H9 (cell line): ENCODE measurements at regions not wholly inside any gene's neighbourhood (a gene's known extent, or its start where the extent isn't known, plus 50 kb on each side); places are given as distances from the start of the nearest gene placed in this dataset.

Source experiments
- DNase-seq: peaks from one replicate; pipeline ENCODE4 v3.0.0-alpha.2; 2017
- H2AFZ ChIP-seq: one replicate; pipeline ENCODE4 v1.6.1; 2013; ENCODE audit warnings: mild to moderate bottlenecking, low read length, control low read depth, moderate library complexity
- H2AK5ac ChIP-seq: 2 replicates; pipeline ENCODE4 v1.6.1; 2013; ENCODE audit warnings: low read length, control low read depth, mixed read lengths; ENCODE audit not compliant: insufficient read length
- H2BK120ac ChIP-seq: one replicate; pipeline ENCODE4 v1.6.1; 2013; ENCODE audit warnings: low read depth, mild to moderate bottlenecking, low read length, control low read depth, inconsistent platforms; ENCODE audit not compliant: poor library complexity, severe bottlenecking
- H2BK12ac ChIP-seq: 2 replicates; pipeline ENCODE4 v1.6.1; 2013; ENCODE audit warnings: low read length, control low read depth, mixed read lengths, low read depth; ENCODE audit not compliant: insufficient read length
- H2BK15ac ChIP-seq: 2 replicates; pipeline ENCODE4 v1.6.1; 2013; ENCODE audit warnings: low read depth, low read length, control low read depth
- H2BK20ac ChIP-seq: one replicate; pipeline ENCODE4 v1.6.1; 2013; ENCODE audit warnings: low read depth, mild to moderate bottlenecking, low read length, control low read depth, inconsistent platforms; ENCODE audit not compliant: poor library complexity, severe bottlenecking
- H2BK5ac ChIP-seq: 2 replicates; pipeline ENCODE4 v1.6.1; 2013; ENCODE audit warnings: low read length, control low read depth, mixed read lengths; ENCODE audit not compliant: insufficient read length
- H3K14ac ChIP-seq: 2 replicates; pipeline ENCODE4 v1.6.1; 2013; ENCODE audit warnings: low read length, control low read depth; ENCODE audit not compliant: insufficient read depth
- H3K18ac ChIP-seq: 2 replicates; pipeline ENCODE4 v1.6.1; 2013; ENCODE audit warnings: low read depth, mild to moderate bottlenecking, mixed read lengths, low read length, control low read depth; ENCODE audit not compliant: insufficient read length
- H3K23ac ChIP-seq: 2 replicates; pipeline ENCODE4 v1.6.1; 2013; ENCODE audit warnings: low read length, control low read depth, mixed read lengths, low read depth; ENCODE audit not compliant: insufficient read length
- H3K23me2 ChIP-seq: 2 replicates; pipeline ENCODE4 v1.6.1; 2013; ENCODE audit warnings: low read depth, mild to moderate bottlenecking, mixed read lengths, low read length, control low read depth; ENCODE audit not compliant: insufficient read length, poor library complexity, severe bottlenecking
- H3K27ac ChIP-seq: 2 replicates; pipeline ENCODE4 v1.5.1; 2013; ENCODE audit warnings: low read length, control low read depth, mixed read lengths, low read depth; ENCODE audit not compliant: insufficient read length
- H3K27me3 ChIP-seq: 2 replicates; pipeline ENCODE4 v1.6.1; 2013; ENCODE audit warnings: low read length, control low read depth, inconsistent platforms; ENCODE audit not compliant: insufficient read depth
- H3K4ac ChIP-seq: 2 replicates; pipeline ENCODE4 v1.6.1; 2013; ENCODE audit warnings: low read depth, mild to moderate bottlenecking, control low read depth, inconsistent platforms, low read length, moderate library complexity
- H3K4me1 ChIP-seq: 2 replicates; pipeline ENCODE4 v1.6.1; 2013; ENCODE audit warnings: low read length, control low read depth, inconsistent platforms; ENCODE audit not compliant: insufficient read depth
- H3K4me2 ChIP-seq: 2 replicates; pipeline ENCODE4 v1.6.1; 2013; ENCODE audit warnings: low read length, control low read depth, mixed read lengths; ENCODE audit not compliant: insufficient read length, insufficient read depth
- H3K56ac ChIP-seq: 2 replicates; pipeline ENCODE4 v1.6.1; 2013; ENCODE audit warnings: low read depth, mild to moderate bottlenecking, mixed read lengths, low read length, control low read depth; ENCODE audit not compliant: insufficient read length
- H3K79me1 ChIP-seq: 2 replicates; pipeline ENCODE4 v1.6.1; 2013; ENCODE audit warnings: low read depth, mild to moderate bottlenecking, moderate library complexity, low read length, control low read depth, inconsistent platforms; ENCODE audit not compliant: insufficient read depth, poor library complexity, severe bottlenecking
- H3K79me2 ChIP-seq: 2 replicates; pipeline ENCODE4 v1.6.1; 2013; ENCODE audit warnings: low read length, control low read depth, inconsistent platforms; ENCODE audit not compliant: insufficient read depth
- H3K9ac ChIP-seq: 2 replicates; pipeline ENCODE4 v1.6.1; 2013; ENCODE audit warnings: low read length, control low read depth, mixed read lengths; ENCODE audit not compliant: insufficient read length; ENCODE audit errors: extremely low read depth
- H3K9me3 ChIP-seq: one replicate; pipeline ENCODE4 v1.6.1; 2013; ENCODE audit warnings: low read depth, low read length, inconsistent platforms; ENCODE audit not compliant: control insufficient read depth
- H3T11ph ChIP-seq: one replicate; pipeline ENCODE4 v1.6.1; 2013; ENCODE audit warnings: mild to moderate bottlenecking, low read length, control low read depth, inconsistent platforms
- H4K20me1 ChIP-seq: one replicate; pipeline ENCODE4 v1.6.1; 2013; ENCODE audit not compliant: control insufficient read depth, insufficient read length, insufficient read depth
- H4K5ac ChIP-seq: 2 replicates; pipeline ENCODE4 v1.6.1; 2013; ENCODE audit warnings: low read depth, mild to moderate bottlenecking, mixed read lengths, low read length, control low read depth; ENCODE audit not compliant: insufficient read length
- H4K8ac ChIP-seq: replicated peaks from 2 replicates; pipeline ENCODE4 v1.6.1; 2013; ENCODE audit warnings: low read length, control low read depth, mixed read lengths, low read depth; ENCODE audit not compliant: insufficient read length
- H4K91ac ChIP-seq: 2 replicates; pipeline ENCODE4 v1.6.1; 2013; ENCODE audit warnings: low read depth, mild to moderate bottlenecking, moderate library complexity, mixed read lengths, low read length, control low read depth; ENCODE audit not compliant: insufficient read length
- H3K27ac Mint-ChIP-seq, 3 experiments: 2 replicates in 2 of 3; 3 replicates in 1 of 3; pipeline ENCODE4 v1.8.0; 2020 to 2021; ENCODE audit warnings: mixed read lengths in 3 of 3, mild to moderate bottlenecking in 1 of 3, moderate library complexity in 1 of 3
- H3K27me3 Mint-ChIP-seq: 2 replicates; pipeline ENCODE4 v1.8.0; 2021; ENCODE audit warnings: low read depth, mild to moderate bottlenecking, moderate library complexity, mixed read lengths
- H3K36me3 Mint-ChIP-seq, 3 experiments: 2 replicates in 2 of 3; 3 replicates in 1 of 3; pipeline ENCODE4 v1.8.0; 2020 to 2021; ENCODE audit warnings: low read depth in 3 of 3, mixed read lengths in 3 of 3; ENCODE audit not compliant: insufficient read depth in 1 of 3
- H3K4me1 Mint-ChIP-seq, 2 experiments: 2 replicates each; pipeline ENCODE4 v1.8.0; 2020; ENCODE audit warnings: mixed read lengths in 2 of 2
- H3K4me3 Mint-ChIP-seq, 2 experiments: 2 replicates in 1 of 2; 3 replicates in 1 of 2; pipeline ENCODE4 v1.8.0; 2020 to 2021; ENCODE audit warnings: mild to moderate bottlenecking in 2 of 2, mixed read lengths in 2 of 2, moderate library complexity in 1 of 2
- H3K9me3 Mint-ChIP-seq, 2 experiments: 2 replicates in 1 of 2; 3 replicates in 1 of 2; pipeline ENCODE4 v1.8.0; 2020; ENCODE audit warnings: mild to moderate bottlenecking in 2 of 2, mixed read lengths in 2 of 2, moderate library complexity in 1 of 2
- WGBS: extraction: QIAGEN DNeasy Blood & Tissue Kit; methylation state at CpG from one replicate; pipeline ENCODE4 v1.1.7; 2013; ENCODE audit warnings: missing lambda C conversion rate, low lambda C conversion rate, mixed read lengths; ENCODE audit not compliant: insufficient read length; ENCODE audit errors: extremely low coverage; 5-methylcytosine and 5-hydroxymethylcytosine counted together
- TF ChIP-seq, protein P1 (sequence below): fragments of 200-600 bp; sonication (generic); conservative IDR thresholded peaks from 3 replicates; pipeline ENCODE4 v1.8.0; 2021; ENCODE audit warnings: antibody characterized with exemption, mild to moderate bottlenecking

DNA sequence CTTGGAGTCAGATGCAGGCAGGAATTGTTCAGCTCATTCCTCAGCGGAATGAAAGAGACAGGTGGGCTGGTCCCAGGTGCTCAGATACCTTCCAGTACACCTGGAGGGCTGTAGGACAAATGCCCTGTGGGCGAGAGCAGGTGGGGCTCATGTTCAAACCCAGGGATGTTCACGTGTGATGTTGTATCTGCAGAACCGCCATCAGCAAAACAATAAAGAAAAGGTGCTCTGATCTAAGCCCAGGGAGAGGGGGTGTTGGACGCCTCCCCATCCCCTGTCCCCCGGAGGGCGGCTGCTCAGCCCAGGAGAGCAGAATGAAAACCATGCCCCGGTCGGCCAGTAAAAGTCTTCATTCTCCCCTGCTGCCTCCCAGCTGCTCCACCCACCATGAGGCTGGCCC, 197.4 kb downstream of the HAUS1 start:
- Histone ChIP-seq H3K9ac (no peak overlapping the region), H2BK5ac (no peak overlapping the region), H3T11ph (no peak overlapping the region), H3K4ac (no peak overlapping the region), H4K20me1 (no peaks in the 10 kb centered on the region), H3K23ac (no peak overlapping the region), H2BK20ac (no peak overlapping the region), H3K56ac (no peak overlapping the region), H2BK12ac (no peak overlapping the region), H3K9me3 (no peaks in the 10 kb centered on the region), H3K4me2 (no peak overlapping the region), H3K27me3 (no peaks in the 10 kb centered on the region), H3K23me2 (no peaks in the 10 kb centered on the region), H2AK5ac (no peak overlapping the region), H3K14ac (no peak overlapping the region), H2BK15ac (no peak overlapping the region), H3K79me1 (no peaks in the 10 kb centered on the region), H2AFZ (no peak overlapping the region), H3K79me2 (no peaks in the 10 kb centered on the region), H4K5ac (no peak overlapping the region), H3K27ac (no peak overlapping the region), H4K8ac (no peak overlapping the region), H2BK120ac (no peak overlapping the region), H3K4me1 (no peaks in the 10 kb centered on the region), H3K18ac (no peak overlapping the region), H4K91ac (no peak overlapping the region)
- Mint-ChIP-seq H3K27ac (no peak overlapping the region), H3K36me3 (peaks cover 0 to 7% (median 0%) of the 10 kb centered on the region in 3 experiments; a peak in 2 of 7 replicates), H3K4me1 (peaks cover 10 to 16% of the 10 kb centered on the region in 2 experiments), H3K27me3 (peaks cover 11% of the 10 kb centered on the region), H3K4me3 (no peak overlapping the region), H3K9me3 (peaks cover 6 to 10% of the 10 kb centered on the region in 2 experiments)
- WGBS = no CpG with 5 or more reads among the region's 9 CpGs
- DNase-seq = peak; percentile 25
- TF ChIP-seq, protein P1, sequence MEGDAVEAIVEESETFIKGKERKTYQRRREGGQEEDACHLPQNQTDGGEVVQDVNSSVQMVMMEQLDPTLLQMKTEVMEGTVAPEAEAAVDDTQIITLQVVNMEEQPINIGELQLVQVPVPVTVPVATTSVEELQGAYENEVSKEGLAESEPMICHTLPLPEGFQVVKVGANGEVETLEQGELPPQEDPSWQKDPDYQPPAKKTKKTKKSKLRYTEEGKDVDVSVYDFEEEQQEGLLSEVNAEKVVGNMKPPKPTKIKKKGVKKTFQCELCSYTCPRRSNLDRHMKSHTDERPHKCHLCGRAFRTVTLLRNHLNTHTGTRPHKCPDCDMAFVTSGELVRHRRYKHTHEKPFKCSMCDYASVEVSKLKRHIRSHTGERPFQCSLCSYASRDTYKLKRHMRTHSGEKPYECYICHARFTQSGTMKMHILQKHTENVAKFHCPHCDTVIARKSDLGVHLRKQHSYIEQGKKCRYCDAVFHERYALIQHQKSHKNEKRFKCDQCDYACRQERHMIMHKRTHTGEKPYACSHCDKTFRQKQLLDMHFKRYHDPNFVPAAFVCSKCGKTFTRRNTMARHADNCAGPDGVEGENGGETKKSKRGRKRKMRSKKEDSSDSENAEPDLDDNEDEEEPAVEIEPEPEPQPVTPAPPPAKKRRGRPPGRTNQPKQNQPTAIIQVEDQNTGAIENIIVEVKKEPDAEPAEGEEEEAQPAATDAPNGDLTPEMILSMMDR = no peak
